ENCODE measurements at regions not wholly inside any gene's neighbourhood (a gene's known extent, or its start where the extent isn't known, plus 50 kb on each side); places are given as distances from the start of the nearest gene placed in this dataset.

DNA sequence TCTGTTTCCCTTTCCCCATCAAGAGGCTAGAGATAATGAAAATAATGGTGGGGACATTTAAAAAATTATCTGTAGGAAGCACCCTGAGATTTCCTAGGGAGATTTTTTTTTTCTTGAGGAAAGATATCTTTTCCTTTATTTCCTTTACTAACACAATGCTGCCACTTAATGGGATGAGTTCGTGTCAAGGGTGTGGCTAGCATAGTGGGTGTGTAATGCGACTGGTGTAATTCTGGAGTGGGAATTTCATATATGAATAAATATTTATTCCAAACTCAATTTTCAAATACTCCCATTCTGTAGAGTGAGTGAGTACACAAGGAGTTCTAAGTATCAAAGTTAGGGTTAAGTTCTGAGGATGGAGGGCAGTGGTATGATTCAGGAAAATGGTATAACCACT lies 66.1 kb upstream of the GALNT15 start:
- Histone ChIP-seq H3K4me2 (ENCODE audit: control insufficient read depth, insufficient read depth) (no peak overlapping the region), H3K79me2 (ENCODE audit: control insufficient read depth, insufficient read depth, low read length) (no peaks in the 10 kb centered on the region), H3K4me3 (no peak overlapping the region), H3K4me1 (ENCODE audit: control insufficient read depth, insufficient read depth, low read length) (no peaks in the 10 kb centered on the region), H3K27me3 (replicated peaks in 1 of 2; ENCODE audit: control insufficient read depth in 2 of 2, insufficient read depth in 2 of 2, low read length in 1 of 2) (no peaks in the 10 kb centered on the region), H3K27ac (ENCODE audit: control insufficient read depth, insufficient read depth) (no peak overlapping the region), H3K36me3 (ENCODE audit: control insufficient read depth in 2 of 2, insufficient read depth in 2 of 2, low read length in 1 of 2) (no peaks in the 10 kb centered on the region), H3K9me3 (replicated peaks; ENCODE audit: control insufficient read depth, insufficient read depth, low read length) (no peaks in the 10 kb centered on the region; the same call in 1 of the 3 replicates), H2AFZ (ENCODE audit: control insufficient read depth, low read depth, low read length) (no peak overlapping the region), H3K9ac (ENCODE audit: control insufficient read depth, insufficient read depth, low read length) (no peak overlapping the region), H4K20me1 (ENCODE audit: control insufficient read depth, insufficient read depth) (no peaks in the 10 kb centered on the region)
- 45% methylated on average over 2 of the region's 2 CpGs for WGBS (ENCODE audit: insufficient coverage, insufficient replicate concordance, low lambda C conversion rate, missing lambda C conversion rate)
- no peak for ATAC-seq
- POLR2A ChIA-PET: no interaction called here
- SMC1A ChIA-PET (ENCODE audit: uncharacterized antibody, unreplicated experiment): no interaction called here
- no peak for DNase-seq (ENCODE audit: low read depth, low spot score)
- CTCF ChIA-PET: no interaction called here
- RAD21 ChIA-PET (ENCODE audit: unreplicated experiment): no interaction called here
- no peak for FAIRE-seq
- TF ChIP-seq CBX3 (IDR thresholded peaks at IDR 0.05; ENCODE audit: borderline replicate concordance, low read depth) (no peak), EZH2 (IDR thresholded peaks at IDR 0.05; ENCODE audit: borderline replicate concordance, control insufficient read depth, low read depth, low read length) (no peak), GATAD2B (conservative IDR thresholded peaks at IDR 0.05; ENCODE audit: low read depth) (no peak), ZBED1 (IDR thresholded peaks at IDR 0.05; ENCODE audit: borderline replicate concordance) (no peak), RCOR1 (conservative IDR thresholded peaks at IDR 0.05; ENCODE audit: low read depth, low read length) (no peak), YY1 (IDR thresholded peaks at IDR 0.05; ENCODE audit: low read depth, low read length) (no peak), SIN3A (IDR thresholded peaks at IDR 0.05; ENCODE audit: low read depth, low read length) (no peak), NBN (IDR thresholded peaks at IDR 0.05) (no peak)
- TF ChIP-seq, protein P1, sequence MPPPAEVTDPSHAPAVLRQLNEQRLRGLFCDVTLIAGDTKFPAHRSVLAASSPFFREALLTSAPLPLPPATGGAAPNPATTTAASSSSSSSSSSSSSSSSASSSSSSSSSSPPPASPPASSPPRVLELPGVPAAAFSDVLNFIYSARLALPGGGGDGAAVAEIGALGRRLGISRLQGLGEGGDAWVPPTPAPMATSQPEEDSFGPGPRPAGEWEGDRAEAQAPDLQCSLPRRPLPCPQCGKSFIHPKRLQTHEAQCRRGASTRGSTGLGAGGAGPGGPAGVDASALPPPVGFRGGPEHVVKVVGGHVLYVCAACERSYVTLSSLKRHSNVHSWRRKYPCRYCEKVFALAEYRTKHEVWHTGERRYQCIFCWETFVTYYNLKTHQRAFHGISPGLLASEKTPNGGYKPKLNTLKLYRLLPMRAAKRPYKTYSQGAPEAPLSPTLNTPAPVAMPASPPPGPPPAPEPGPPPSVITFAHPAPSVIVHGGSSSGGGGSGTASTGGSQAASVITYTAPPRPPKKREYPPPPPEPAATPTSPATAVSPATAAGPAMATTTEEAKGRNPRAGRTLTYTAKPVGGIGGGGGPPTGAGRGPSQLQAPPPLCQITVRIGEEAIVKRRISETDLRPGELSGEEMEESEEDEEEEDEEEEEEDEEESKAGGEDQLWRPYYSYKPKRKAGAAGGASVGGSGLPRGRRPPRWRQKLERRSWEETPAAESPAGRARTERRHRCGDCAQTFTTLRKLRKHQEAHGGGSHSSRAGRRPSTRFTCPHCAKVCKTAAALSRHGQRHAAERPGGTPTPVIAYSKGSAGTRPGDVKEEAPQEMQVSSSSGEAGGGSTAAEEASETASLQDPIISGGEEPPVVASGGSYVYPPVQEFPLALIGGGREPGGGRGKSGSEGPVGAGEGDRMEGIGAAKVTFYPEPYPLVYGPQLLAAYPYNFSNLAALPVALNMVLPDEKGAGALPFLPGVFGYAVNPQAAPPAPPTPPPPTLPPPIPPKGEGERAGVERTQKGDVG (CRISPR knock-in tag; IDR thresholded peaks at IDR 0.05): no peak
- TF ChIP-seq, protein P2, sequence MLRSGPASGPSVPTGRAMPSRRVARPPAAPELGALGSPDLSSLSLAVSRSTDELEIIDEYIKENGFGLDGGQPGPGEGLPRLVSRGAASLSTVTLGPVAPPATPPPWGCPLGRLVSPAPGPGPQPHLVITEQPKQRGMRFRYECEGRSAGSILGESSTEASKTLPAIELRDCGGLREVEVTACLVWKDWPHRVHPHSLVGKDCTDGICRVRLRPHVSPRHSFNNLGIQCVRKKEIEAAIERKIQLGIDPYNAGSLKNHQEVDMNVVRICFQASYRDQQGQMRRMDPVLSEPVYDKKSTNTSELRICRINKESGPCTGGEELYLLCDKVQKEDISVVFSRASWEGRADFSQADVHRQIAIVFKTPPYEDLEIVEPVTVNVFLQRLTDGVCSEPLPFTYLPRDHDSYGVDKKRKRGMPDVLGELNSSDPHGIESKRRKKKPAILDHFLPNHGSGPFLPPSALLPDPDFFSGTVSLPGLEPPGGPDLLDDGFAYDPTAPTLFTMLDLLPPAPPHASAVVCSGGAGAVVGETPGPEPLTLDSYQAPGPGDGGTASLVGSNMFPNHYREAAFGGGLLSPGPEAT (IDR thresholded peaks at IDR 0.05; ENCODE audit: low read depth): no peak
- intact Hi-C loops (cut with micrococcal nuclease; ENCODE audit: unreplicated experiment) (no loop called here), in situ Hi-C loops (cut with MboI) (no loop called here)
- no TSS peak for BruUV-seq (replicated peaks)

Data from GM12878 (cell line).